Tibial nerve (tissue), 4 donors: ENCODE measurements at regions not wholly inside any gene's neighbourhood (a gene's known extent, or its start where the extent isn't known, plus 50 kb on each side); places are given as distances from the start of the nearest gene placed in this dataset.

Experiments
- DNase-seq, 2 donors: peaks; one replicate each; pipeline ENCODE4 v3.0.0-alpha.2; 2019; ENCODE audit warnings: low spot score in 2 of 2
- H3K27ac ChIP-seq, 4 donors: fragments of 200-600 bp; sonication (generic) in 3 of 4; one replicate each; pipeline ENCODE4 v1.5.1; 2017 to 2019; ENCODE audit warnings: mild to moderate bottlenecking in 1 of 4
- H3K27me3 ChIP-seq, 2 donors: fragments of 200-600 bp; sonication (generic) in 1 of 2; one replicate each; pipeline versions ENCODE4 v1.5.1 to v1.6.0; 2017 to 2019
- H3K36me3 ChIP-seq, 3 donors: fragments of 200-600 bp; sonication (generic); one replicate each; pipeline ENCODE4 v1.5.1; 2018 to 2019
- H3K4me1 ChIP-seq, 4 donors: fragments of 200-600 bp; sonication (generic) in 3 of 4; one replicate each; pipeline ENCODE4 v1.5.1; 2017 to 2019
- H3K4me3 ChIP-seq, 4 donors: fragments of 200-600 bp; sonication (generic) in 3 of 4; one replicate each; pipeline ENCODE4 v1.5.1; 2017 to 2019; ENCODE audit warnings: mild to moderate bottlenecking in 1 of 4, moderate library complexity in 1 of 4
- H3K9me3 ChIP-seq, 4 donors: fragments of 200-600 bp; sonication (generic) in 3 of 4; one replicate each; pipeline ENCODE4 v1.5.1; 2017 to 2019
- EP300 ChIP-seq, 2 donors: sonication (generic); formaldehyde crosslinking; IDR thresholded peaks; one replicate each; pipeline ENCODE4 v1.6.1; 2017; ENCODE audit warnings: antibody characterized with exemption in 2 of 2, mild to moderate bottlenecking in 1 of 2
- POLR2A ChIP-seq, 2 donors: fragments of 450-650 bp; IDR thresholded peaks; one replicate each; pipeline ENCODE4 v1.6.1; 2017; ENCODE audit warnings: antibody characterized with exemption in 2 of 2, mild to moderate bottlenecking in 2 of 2, moderate library complexity in 2 of 2
- WGBS, 2 donors: methylation state at CpG; one replicate each; pipeline ENCODE4 v1.1.5; 2018; 5-methylcytosine and 5-hydroxymethylcytosine counted together
- TF ChIP-seq, protein P1 (sequence below), 5 experiments: fragments of 200-600 bp in 3 of 5; fragments of 450-650 bp in 2 of 5; sonication (generic) in 3 of 5; IDR thresholded peaks; one replicate each; pipeline ENCODE4 v1.5.1; 2016 to 2019; ENCODE audit warnings: antibody characterized with exemption in 5 of 5, mild to moderate bottlenecking in 3 of 5, moderate library complexity in 2 of 5

DNA sequence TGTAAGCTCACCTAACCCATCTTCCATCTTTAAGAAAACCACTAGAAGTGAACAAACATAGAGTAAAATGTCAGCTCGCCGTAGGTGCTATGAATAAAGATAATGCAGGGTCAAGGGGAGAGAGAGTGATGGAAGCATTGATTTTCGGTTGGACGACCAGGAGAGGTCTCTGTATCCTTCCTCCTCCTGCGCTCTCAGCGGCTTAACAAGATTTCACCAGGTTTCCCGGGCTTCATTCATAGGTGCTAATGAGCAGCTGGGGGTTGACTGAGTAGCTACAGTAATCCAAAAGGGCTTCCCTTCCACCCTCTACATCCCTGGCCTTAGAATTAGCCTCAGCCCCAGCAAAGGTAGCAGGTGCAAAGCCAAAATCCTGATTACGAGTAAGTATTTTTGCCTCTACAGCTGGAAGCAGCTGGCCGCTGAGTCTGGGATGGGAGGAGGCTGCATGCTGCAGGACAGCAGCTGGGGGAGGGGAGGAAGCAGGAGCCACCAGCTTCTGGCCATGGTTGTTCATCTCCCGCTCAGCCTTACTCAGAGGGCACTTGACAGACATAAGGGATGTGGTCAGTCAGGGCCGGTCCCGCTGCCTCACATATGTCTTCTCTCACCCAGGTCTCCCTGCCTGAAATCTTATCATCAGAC, 112.0 kb upstream of the IL12B start:
- H3K4me3 ChIP-seq: no peak overlapping the region
- no peaks in the 10 kb centered on the region for H3K4me1 ChIP-seq
- no peaks in the 10 kb centered on the region for H3K9me3 ChIP-seq
- H3K36me3 ChIP-seq: no peaks in the 10 kb centered on the region
- TF ChIP-seq EP300 (IDR thresholded peaks at IDR 0.05) (no peak), POLR2A (IDR thresholded peaks at IDR 0.05) (no peak)
- TF ChIP-seq, protein P1, sequence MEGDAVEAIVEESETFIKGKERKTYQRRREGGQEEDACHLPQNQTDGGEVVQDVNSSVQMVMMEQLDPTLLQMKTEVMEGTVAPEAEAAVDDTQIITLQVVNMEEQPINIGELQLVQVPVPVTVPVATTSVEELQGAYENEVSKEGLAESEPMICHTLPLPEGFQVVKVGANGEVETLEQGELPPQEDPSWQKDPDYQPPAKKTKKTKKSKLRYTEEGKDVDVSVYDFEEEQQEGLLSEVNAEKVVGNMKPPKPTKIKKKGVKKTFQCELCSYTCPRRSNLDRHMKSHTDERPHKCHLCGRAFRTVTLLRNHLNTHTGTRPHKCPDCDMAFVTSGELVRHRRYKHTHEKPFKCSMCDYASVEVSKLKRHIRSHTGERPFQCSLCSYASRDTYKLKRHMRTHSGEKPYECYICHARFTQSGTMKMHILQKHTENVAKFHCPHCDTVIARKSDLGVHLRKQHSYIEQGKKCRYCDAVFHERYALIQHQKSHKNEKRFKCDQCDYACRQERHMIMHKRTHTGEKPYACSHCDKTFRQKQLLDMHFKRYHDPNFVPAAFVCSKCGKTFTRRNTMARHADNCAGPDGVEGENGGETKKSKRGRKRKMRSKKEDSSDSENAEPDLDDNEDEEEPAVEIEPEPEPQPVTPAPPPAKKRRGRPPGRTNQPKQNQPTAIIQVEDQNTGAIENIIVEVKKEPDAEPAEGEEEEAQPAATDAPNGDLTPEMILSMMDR (IDR thresholded peaks at IDR 0.05): no peak
- 35 to 53% methylated on average over 12 of the region's 12 CpGs for WGBS, 2 donors
- DNase-seq: no peak
- no peak overlapping the region for H3K27ac ChIP-seq
- H3K27me3 ChIP-seq: no peaks in the 10 kb centered on the region

GRCh38 chr5:159444441-159445082, 114.3 kb upstream of the IL12B start:
- 38 to 47% methylated on average over 6 of the region's 6 CpGs for WGBS, 2 donors
- Histone ChIP-seq H3K4me3 (no peak overlapping the region), H3K27ac (no peak overlapping the region), H3K4me1 (no peaks in the 10 kb centered on the region), H3K9me3 (no peaks in the 10 kb centered on the region), H3K36me3 (no peaks in the 10 kb centered on the region), H3K27me3 (no peaks in the 10 kb centered on the region)
- no peak for TF ChIP-seq EP300 (IDR thresholded peaks at IDR 0.05)
- TF ChIP-seq, protein P1 (IDR thresholded peaks at IDR 0.05): peak in 3 of 5 experiments; percentile 9 to 56 (median 45)
- no peak for TF ChIP-seq POLR2A (IDR thresholded peaks at IDR 0.05)
- DNase-seq: peak in 1 of 2 donors; percentile 32

DNA sequence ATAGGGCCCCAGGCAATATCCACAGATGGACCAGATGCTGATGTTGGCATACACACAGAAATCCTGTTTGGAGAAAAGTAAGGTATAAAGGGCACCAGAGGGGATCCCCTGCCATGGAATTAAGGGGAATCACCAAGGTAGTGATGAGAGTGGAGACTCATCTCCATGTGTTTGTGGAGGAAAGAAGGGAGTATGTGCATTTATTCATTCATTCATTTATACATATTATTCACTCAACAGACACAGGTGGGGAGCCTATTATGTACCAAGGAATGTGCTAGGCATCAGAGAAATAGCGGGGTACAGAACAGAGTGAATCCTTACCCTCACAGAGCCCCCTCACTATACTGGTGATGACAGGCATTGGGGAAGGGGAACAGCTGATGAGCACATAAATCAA, 116.8 kb upstream of the IL12B start:
- no peak overlapping the region for H3K27ac ChIP-seq

DNA sequence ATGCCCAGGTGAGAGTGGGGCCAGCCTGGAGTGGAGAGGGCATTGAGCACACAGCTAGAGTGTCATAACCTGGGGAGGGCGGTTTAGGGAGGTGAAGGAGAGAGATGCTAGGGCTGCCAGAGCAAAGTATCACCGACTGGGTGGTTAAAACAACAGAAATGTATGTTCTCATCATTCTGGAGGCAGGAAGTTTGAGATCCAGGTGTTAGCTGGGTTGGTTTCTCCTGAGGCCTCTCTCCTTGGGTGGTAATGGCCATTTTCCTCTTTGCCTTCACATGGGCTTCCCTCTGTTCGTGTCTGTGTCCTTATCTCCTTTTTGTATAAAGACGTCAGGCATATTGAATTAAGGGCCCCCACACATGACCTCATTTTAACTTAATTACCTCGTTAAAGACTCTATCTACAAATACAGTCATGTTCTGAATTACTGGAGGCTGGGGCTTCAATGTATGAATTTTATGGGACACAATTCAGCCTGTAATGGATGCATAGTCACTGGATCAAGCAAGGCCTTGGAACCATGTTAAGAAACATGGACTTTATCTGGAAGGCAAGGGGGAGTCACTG, 118.6 kb upstream of the IL12B start:
- no peaks in the 10 kb centered on the region for H3K36me3 ChIP-seq
- 73 to 75% methylated on average over 5 of the region's 5 CpGs for whole genome bisulfite sequencing, 2 donors

More for the DNA sequence above, 116.8 kb upstream of the IL12B start:
- H3K27me3 ChIP-seq: no peaks in the 10 kb centered on the region
- H3K4me1 ChIP-seq: no peaks in the 10 kb centered on the region
- 87 to 95% methylated on average over 1 of the region's 1 CpG for WGBS, 2 donors
- no peaks in the 10 kb centered on the region for H3K36me3 ChIP-seq
- no peaks in the 10 kb centered on the region for H3K9me3 ChIP-seq
- DNase-seq: no peak
- TF ChIP-seq, protein P1 (IDR thresholded peaks at IDR 0.05): no peak
- no peak for TF ChIP-seq EP300 (IDR thresholded peaks at IDR 0.05)
- TF ChIP-seq POLR2A (IDR thresholded peaks at IDR 0.05): no peak
- no peak overlapping the region for H3K4me3 ChIP-seq

More for the DNA sequence above, 118.6 kb upstream of the IL12B start:
- no peak overlapping the region for H3K4me3 ChIP-seq
- TF ChIP-seq, protein P1 (IDR thresholded peaks at IDR 0.05): no peak
- TF ChIP-seq EP300 (IDR thresholded peaks at IDR 0.05): no peak
- TF ChIP-seq POLR2A (IDR thresholded peaks at IDR 0.05): no peak
- H3K9me3 ChIP-seq: no peaks in the 10 kb centered on the region
- DNase-seq: no peak
- H3K27me3 ChIP-seq: no peaks in the 10 kb centered on the region
- H3K4me1 ChIP-seq: no peaks in the 10 kb centered on the region
- no peak overlapping the region for H3K27ac ChIP-seq
